Mucosa of rectum (tissue), 2 donors: ENCODE measurements at regions not wholly inside any gene's neighbourhood (a gene's known extent, or its start where the extent isn't known, plus 50 kb on each side); places are given as distances from the start of the nearest gene placed in this dataset.
"Not testable (repeated sequence)": the region's sequence is repeated elsewhere in the genome, so short reads cannot be mapped to it uniquely, and the experiment has no call there.

Source experiments
- H3K27ac ChIP-seq, 2 donors: one replicate each; pipeline ENCODE4 v1.7.0; 2013; ENCODE audit warnings: inconsistent platforms in 2 of 2, low read depth in 2 of 2, low read length in 2 of 2
- H3K27me3 ChIP-seq, 2 donors: one replicate each; pipeline ENCODE4 v1.7.0; 2013; ENCODE audit warnings: low read length in 2 of 2; ENCODE audit not compliant: control insufficient read depth in 2 of 2, insufficient read depth in 2 of 2
- H3K36me3 ChIP-seq, 2 donors: one replicate each; pipeline ENCODE4 v1.7.0; 2013; ENCODE audit warnings: low read length in 2 of 2; ENCODE audit not compliant: control insufficient read depth in 2 of 2, insufficient read depth in 2 of 2
- H3K4me1 ChIP-seq, 2 donors: one replicate each; pipeline ENCODE4 v1.7.0; 2013; ENCODE audit warnings: low read length in 2 of 2, mild to moderate bottlenecking in 1 of 2; ENCODE audit not compliant: control insufficient read depth in 2 of 2, insufficient read depth in 2 of 2
- H3K4me3 ChIP-seq, 2 donors: one replicate each; pipeline ENCODE4 v1.7.0; 2013; ENCODE audit warnings: low read length in 2 of 2
- H3K9ac ChIP-seq, 2 donors: one replicate each; pipeline ENCODE4 v1.7.0; 2013; ENCODE audit warnings: low read length in 2 of 2, low read depth in 1 of 2, mild to moderate bottlenecking in 1 of 2
- H3K9me3 ChIP-seq, 2 donors: one replicate each; pipeline ENCODE4 v1.7.0; 2013; ENCODE audit warnings: low read length in 2 of 2; ENCODE audit not compliant: control insufficient read depth in 2 of 2
- donor health status: healthy.
- donor health status: Normal muscosa, but diverticular disease.

- Histone ChIP-seq H3K4me3 (no peak overlapping the region), H3K36me3 (no peaks in the 10 kb centered on the region), H3K4me1 (no peaks in the 10 kb centered on the region), H3K27me3 (peaks cover 0 to 2% of the 10 kb centered on the region in 2 donors), H3K9ac (no peak overlapping the region), H3K27ac (no peak overlapping the region), H3K9me3 (no peaks in the 10 kb centered on the region)
These were observed 716.5 kb upstream of the GOLIM4 start for GRCh38 chr3:168812234-168812633.

GRCh38 chr3:168808596-168808995 is 712.9 kb upstream of the GOLIM4 start:
- Histone ChIP-seq H3K36me3 (no peaks in the 10 kb centered on the region), H3K4me1 (no peaks in the 10 kb centered on the region), H3K4me3 (no peak overlapping the region), H3K9ac (no peak overlapping the region), H3K27me3 (no peaks in the 10 kb centered on the region), H3K9me3 (no peaks in the 10 kb centered on the region), H3K27ac (no peak overlapping the region)

GRCh38 chr3:168807448-168807847 is 711.7 kb upstream of the GOLIM4 start:
- H3K4me1 ChIP-seq, result no peaks in the 10 kb centered on the region
- H3K4me3 ChIP-seq, result no peak overlapping the region
- H3K27me3 ChIP-seq, result no peaks in the 10 kb centered on the region
- no peaks in the 10 kb centered on the region for H3K9me3 ChIP-seq
- no peak overlapping the region for H3K27ac ChIP-seq
- H3K36me3 ChIP-seq, result no peaks in the 10 kb centered on the region
- no peak overlapping the region for H3K9ac ChIP-seq

DNA sequence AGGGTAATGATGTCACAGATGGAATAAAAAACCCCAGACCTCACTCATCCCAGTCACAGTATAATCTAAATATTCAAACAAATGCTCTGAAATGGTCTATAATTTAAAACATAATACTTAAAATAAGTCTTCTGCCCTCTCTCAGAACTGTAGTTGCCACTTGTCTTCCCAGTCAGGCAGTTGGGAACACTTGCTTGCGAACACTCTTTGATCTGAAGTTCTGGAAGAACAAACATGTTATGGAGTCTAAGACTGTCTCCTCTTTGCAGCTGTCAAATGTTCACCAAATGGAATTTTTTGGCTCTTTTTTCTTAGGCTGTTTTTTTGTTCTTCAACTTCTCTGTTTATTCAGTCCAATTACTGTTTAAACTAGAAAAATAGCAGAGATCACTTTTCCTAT is 711.1 kb upstream of the GOLIM4 start:
- no peak overlapping the region for H3K27ac ChIP-seq
- H3K4me3 ChIP-seq, result no peak overlapping the region
- no peaks in the 10 kb centered on the region for H3K4me1 ChIP-seq
- H3K9me3 ChIP-seq, result no peaks in the 10 kb centered on the region
- H3K9ac ChIP-seq, result no peak overlapping the region
- H3K27me3 ChIP-seq, result no peaks in the 10 kb centered on the region
- no peaks in the 10 kb centered on the region for H3K36me3 ChIP-seq

- Histone ChIP-seq H3K27me3 (no peaks in the 10 kb centered on the region), H3K9me3 (no peaks in the 10 kb centered on the region), H3K9ac (no peak overlapping the region), H3K4me3 (no peak overlapping the region), H3K36me3 (no peaks in the 10 kb centered on the region), H3K4me1 (no peaks in the 10 kb centered on the region), H3K27ac (no peak overlapping the region)
These were observed 707.8 kb upstream of the GOLIM4 start for GRCh38 chr3:168803536-168803935.

DNA sequence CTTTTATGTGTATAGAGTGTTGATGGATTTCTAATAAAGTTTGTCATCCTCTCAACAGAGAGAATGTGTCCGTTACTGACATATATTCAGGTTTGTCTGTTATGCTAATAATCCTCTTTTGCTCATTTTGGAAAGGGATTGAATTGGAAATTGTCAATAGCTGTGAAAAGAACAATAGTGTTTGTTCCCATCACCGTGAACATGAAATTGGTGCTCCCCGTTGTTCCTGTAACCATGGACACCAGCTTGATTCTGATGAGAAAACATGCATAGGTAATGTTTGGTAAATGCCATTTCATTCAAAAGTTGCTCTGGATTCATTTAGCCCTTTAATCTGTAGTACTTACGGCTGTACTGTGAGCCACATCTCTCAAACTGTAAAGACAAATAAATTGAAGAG is 707.0 kb upstream of the GOLIM4 start:
- H3K27ac ChIP-seq, result no peak overlapping the region
- H3K27me3 ChIP-seq, result no peaks in the 10 kb centered on the region
- H3K36me3 ChIP-seq, result no peaks in the 10 kb centered on the region
- H3K4me3 ChIP-seq, result no peak overlapping the region
- H3K9me3 ChIP-seq, result no peaks in the 10 kb centered on the region
- no peak overlapping the region for H3K9ac ChIP-seq
- H3K4me1 ChIP-seq, result no peaks in the 10 kb centered on the region

GRCh38 chr3:168801794-168802193 is 706.1 kb upstream of the GOLIM4 start:
- Histone ChIP-seq H3K9ac (no peak overlapping the region), H3K4me1 (no peaks in the 10 kb centered on the region), H3K27me3 (no peaks in the 10 kb centered on the region), H3K4me3 (no peak overlapping the region), H3K9me3 (no peaks in the 10 kb centered on the region), H3K36me3 (no peaks in the 10 kb centered on the region), H3K27ac (no peak overlapping the region)

DNA sequence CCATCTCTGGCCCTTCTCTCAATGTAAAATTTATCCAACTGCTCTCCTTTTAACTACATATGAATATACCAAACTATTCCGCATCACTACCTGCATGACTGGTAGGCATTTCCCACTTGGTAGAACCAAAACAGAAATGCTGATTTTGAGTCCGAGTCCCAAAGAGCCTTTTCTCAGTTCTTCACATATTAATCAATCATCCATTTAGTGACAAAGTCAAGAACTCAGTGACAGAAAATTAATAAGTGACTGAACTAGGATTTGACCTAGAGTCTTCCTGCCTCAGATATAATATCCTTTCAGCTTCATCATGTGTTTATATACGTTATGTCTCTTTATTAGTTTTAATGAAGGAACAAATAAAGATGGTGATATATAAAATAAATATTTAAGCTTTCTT is 700.6 kb upstream of the GOLIM4 start:
- no peaks in the 10 kb centered on the region for H3K27me3 ChIP-seq
- no peak overlapping the region for H3K27ac ChIP-seq

GRCh38 chr3:168794427-168794826 is 698.7 kb upstream of the GOLIM4 start:
- no peaks in the 10 kb centered on the region for H3K9me3 ChIP-seq
- no peak overlapping the region for H3K4me3 ChIP-seq
- H3K9ac ChIP-seq, result no peak overlapping the region
- H3K36me3 ChIP-seq, result no peaks in the 10 kb centered on the region
- no peaks in the 10 kb centered on the region for H3K4me1 ChIP-seq
- no peaks in the 10 kb centered on the region for H3K27me3 ChIP-seq
- H3K27ac ChIP-seq, result no peak overlapping the region

More for the DNA sequence above, 700.6 kb upstream of the GOLIM4 start:
- no peaks in the 10 kb centered on the region for H3K36me3 ChIP-seq
- no peak overlapping the region for H3K9ac ChIP-seq
- H3K4me1 ChIP-seq, result no peaks in the 10 kb centered on the region
- H3K9me3 ChIP-seq, result no peaks in the 10 kb centered on the region
- H3K4me3 ChIP-seq, result no peak overlapping the region

DNA sequence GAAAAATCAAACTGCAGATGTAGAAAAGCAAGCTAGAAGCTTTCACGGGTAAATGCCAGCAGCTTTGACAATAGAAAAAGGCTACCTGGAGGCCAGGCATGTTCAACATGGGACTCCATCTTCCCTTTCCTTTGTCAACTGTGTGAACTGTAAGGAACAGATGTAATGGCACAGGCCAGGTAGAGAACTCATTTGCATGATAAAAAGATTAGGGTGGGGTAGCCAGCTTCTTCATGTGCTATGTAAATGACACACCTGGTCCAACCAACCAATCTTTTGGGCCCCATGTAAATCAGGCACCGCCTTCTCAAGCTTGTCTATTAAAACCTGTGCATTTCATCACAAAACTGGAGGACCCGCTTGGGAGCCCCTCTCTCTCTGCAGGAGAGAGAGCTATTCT is 686.5 kb upstream of the GOLIM4 start:
- no peaks in the 10 kb centered on the region for H3K27me3 ChIP-seq
- H3K9me3 ChIP-seq, result no peaks in the 10 kb centered on the region
- H3K27ac ChIP-seq, result no peak overlapping the region
- H3K4me1 ChIP-seq, result no peaks in the 10 kb centered on the region
- no peak overlapping the region for H3K4me3 ChIP-seq
- H3K9ac ChIP-seq, result no peak overlapping the region
- no peaks in the 10 kb centered on the region for H3K36me3 ChIP-seq

GRCh38 chr3:168779970-168780645 is 684.4 kb upstream of the GOLIM4 start:
- H3K9ac ChIP-seq, H3K4me1 ChIP-seq, H3K4me3 ChIP-seq, H3K27me3 ChIP-seq, H3K27ac ChIP-seq, H3K36me3 ChIP-seq, H3K9me3 ChIP-seq: not testable (repeated sequence)
